ENCODE measurements at regions not wholly inside any gene's neighbourhood (a gene's known extent, or its start where the extent isn't known, plus 50 kb on each side); places are given as distances from the start of the nearest gene placed in this dataset.

GRCh38 chr5:21263361-21263760 lies 1275.4 kb upstream of the CDH18 start:
- TF ChIP-seq CTCF (IDR thresholded peaks at IDR 0.05; ENCODE audit: low read depth, low read length) = no peak
- no peak overlapping the region for H3K4me3 ChIP-seq (replicated peaks in 1 of 2; ENCODE audit: low read depth in 2 of 2, low read length in 2 of 2)
- no peak for DNase-seq (ENCODE audit: low read depth in 2 of 2)

- DNase-seq (ENCODE audit: low read depth in 2 of 2) = no peak
- H3K4me3 ChIP-seq (replicated peaks in 1 of 2; ENCODE audit: low read depth in 2 of 2, low read length in 2 of 2) = no peak overlapping the region
- no peak for TF ChIP-seq CTCF (IDR thresholded peaks at IDR 0.05; ENCODE audit: low read depth, low read length)
Measured at GRCh38 chr5:21254161-21254560, 1266.2 kb upstream of the CDH18 start.

DNA sequence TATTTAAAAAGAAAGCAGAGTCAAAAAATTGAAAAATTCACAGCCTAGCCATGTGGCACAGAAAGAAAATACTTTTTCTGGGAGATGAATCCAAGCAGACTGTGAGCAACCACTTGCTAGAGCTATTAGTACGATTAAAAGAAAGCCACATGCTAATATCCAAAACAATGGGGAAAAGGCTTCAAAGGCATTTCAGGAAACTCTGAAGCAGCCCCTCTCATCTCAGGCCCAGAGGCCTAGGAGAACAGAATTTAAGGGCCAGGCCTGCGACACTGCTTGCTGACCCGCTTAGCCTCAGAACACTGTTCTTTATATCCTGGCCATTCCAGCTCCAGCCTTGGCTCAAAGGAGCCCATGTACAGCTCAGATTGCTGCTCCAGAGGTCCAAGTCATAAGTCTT lies 1257.0 kb upstream of the CDH18 start:
- no peak overlapping the region for H3K4me3 ChIP-seq (replicated peaks in 1 of 2; ENCODE audit: low read depth in 2 of 2, low read length in 2 of 2)
- TF ChIP-seq CTCF (IDR thresholded peaks at IDR 0.05; ENCODE audit: low read depth, low read length) = no peak
- no peak for DNase-seq (ENCODE audit: low read depth in 2 of 2)

DNA sequence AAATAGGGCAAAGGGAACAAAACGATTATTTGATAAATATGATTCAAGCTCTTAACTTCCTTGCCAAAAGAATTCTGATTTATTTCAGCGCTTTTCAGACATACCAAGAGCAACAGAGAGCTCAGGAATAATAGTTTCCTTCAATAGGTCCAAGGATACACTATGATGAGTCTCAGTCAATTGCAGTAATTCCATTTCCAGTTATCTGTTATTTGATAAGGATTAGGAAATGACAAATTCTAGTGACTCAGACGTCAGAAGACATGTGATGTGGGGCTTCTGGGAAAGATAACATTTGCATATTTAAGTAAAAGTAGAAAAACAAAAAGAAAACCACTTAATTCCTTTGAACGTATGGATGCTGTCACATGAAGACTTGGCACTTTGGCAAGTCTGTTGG lies 1250.8 kb upstream of the CDH18 start:
- no peak for TF ChIP-seq CTCF (IDR thresholded peaks at IDR 0.05; ENCODE audit: low read depth, low read length)

GRCh38 chr5:21237461-21237860 lies 1249.5 kb upstream of the CDH18 start:
- DNase-seq (ENCODE audit: low read depth in 2 of 2) = peak; percentile 2 to 26
- TF ChIP-seq CTCF (IDR thresholded peaks at IDR 0.05; ENCODE audit: low read depth, low read length) = no peak
- H3K4me3 ChIP-seq (replicated peaks in 1 of 2; ENCODE audit: low read depth in 2 of 2, low read length in 2 of 2) = no peak overlapping the region

More for the DNA sequence above, 1250.8 kb upstream of the CDH18 start:
- peak in 1 of 2 donors; percentile 52 for DNase-seq (ENCODE audit: low read depth in 2 of 2)
- no peak overlapping the region for H3K4me3 ChIP-seq (replicated peaks in 1 of 2; ENCODE audit: low read depth in 2 of 2, low read length in 2 of 2)

DNA sequence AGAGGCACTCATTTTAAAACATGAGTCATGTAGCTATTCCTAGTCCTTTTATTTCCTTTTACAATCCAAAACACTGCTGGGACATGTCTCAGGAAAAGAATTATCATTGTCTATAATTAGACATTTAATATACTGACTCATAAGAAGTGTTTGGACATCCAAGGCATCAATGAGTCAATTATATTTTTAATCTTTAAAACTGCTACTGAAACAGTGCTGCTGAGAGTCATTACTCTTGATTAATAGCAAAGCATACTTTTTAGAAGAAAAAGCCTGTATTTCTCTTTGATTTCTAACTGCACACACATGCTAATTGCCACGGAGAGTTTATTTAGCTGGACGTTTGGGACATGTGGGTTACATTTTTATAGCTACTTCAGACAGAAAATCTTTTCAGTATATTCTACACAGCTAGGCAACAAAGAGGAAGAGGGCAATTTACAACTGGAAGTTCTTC lies 1249.0 kb upstream of the CDH18 start:
- peak; percentile 4 to 34 for DNase-seq (ENCODE audit: low read depth in 2 of 2)
- no peak overlapping the region for H3K4me3 ChIP-seq (replicated peaks in 1 of 2; ENCODE audit: low read depth in 2 of 2, low read length in 2 of 2)
- no peak for TF ChIP-seq CTCF (IDR thresholded peaks at IDR 0.05; ENCODE audit: low read depth, low read length)

GRCh38 chr5:21236104-21236503 lies 1248.1 kb upstream of the CDH18 start:
- TF ChIP-seq CTCF (IDR thresholded peaks at IDR 0.05; ENCODE audit: low read depth, low read length) = no peak
- DNase-seq (ENCODE audit: low read depth in 2 of 2) = no peak
- H3K4me3 ChIP-seq (replicated peaks in 1 of 2; ENCODE audit: low read depth in 2 of 2, low read length in 2 of 2) = no peak overlapping the region
